Right atrium auricular region (tissue), 2 donors: ENCODE measurements at regions not wholly inside any gene's neighbourhood (a gene's known extent, or its start where the extent isn't known, plus 50 kb on each side); places are given as distances from the start of the nearest gene placed in this dataset.

ENCODE experiments used
- DNase-seq: peaks from one replicate; pipeline ENCODE4 v3.0.0-alpha.2; 2019; ENCODE audit warnings: low spot score
- H3K27ac ChIP-seq, 2 donors: fragments of 200-600 bp; sonication (generic); 1 replicate in 1 of 2; 2 replicates in 1 of 2; pipeline ENCODE4 v1.5.1; 2016 to 2019
- H3K27me3 ChIP-seq, 2 donors: fragments of 200-600 bp; sonication (generic); one replicate each; pipeline versions ENCODE4 v1.5.1 to v1.6.0; 2017 to 2019
- H3K36me3 ChIP-seq: fragments of 200-600 bp; sonication (generic); one replicate; pipeline ENCODE4 v1.5.1; 2016
- H3K4me1 ChIP-seq, 2 donors: fragments of 200-600 bp; sonication (generic); one replicate each; pipeline versions ENCODE4 v1.5.1 to v1.6.0; 2017 to 2019
- H3K4me3 ChIP-seq, 2 donors: fragments of 200-600 bp; sonication (generic); 1 replicate in 1 of 2; 2 replicates in 1 of 2; pipeline ENCODE4 v1.5.1; 2017 to 2019; ENCODE audit warnings: mild to moderate bottlenecking in 1 of 2, moderate library complexity in 1 of 2
- H3K9me3 ChIP-seq, 2 donors: fragments of 200-600 bp; sonication (generic); one replicate each; pipeline ENCODE4 v1.5.1; 2019
- CTCF ChIP-seq, 2 donors: fragments of 200-600 bp; sonication (generic); IDR thresholded peaks; one replicate each; pipeline ENCODE4 v1.5.1; 2019; ENCODE audit warnings: antibody characterized with exemption in 2 of 2

GRCh38 chr16:64865069-64865696 is 256.7 kb downstream of the CDH11 start:
- no peak overlapping the region for H3K4me3 ChIP-seq
- H3K27me3 ChIP-seq, result no peaks in the 10 kb centered on the region
- peak overlapping the region in 1 of 2 donors; percentile 52 for H3K27ac ChIP-seq
- no peaks in the 10 kb centered on the region for H3K9me3 ChIP-seq
- no peaks in the 10 kb centered on the region for H3K4me1 ChIP-seq
- no peaks in the 10 kb centered on the region for H3K36me3 ChIP-seq
- DNase-seq, result no peak
- TF ChIP-seq CTCF (IDR thresholded peaks at IDR 0.05), result no peak

- peak overlapping the region in 1 of 2 donors; percentile 52 for H3K27ac ChIP-seq
- H3K27me3 ChIP-seq, result no peaks in the 10 kb centered on the region
- no peak for TF ChIP-seq CTCF (IDR thresholded peaks at IDR 0.05)
- H3K9me3 ChIP-seq, result no peaks in the 10 kb centered on the region
- DNase-seq, result no peak
- H3K36me3 ChIP-seq, result no peaks in the 10 kb centered on the region
- H3K4me3 ChIP-seq, result no peak overlapping the region
- no peaks in the 10 kb centered on the region for H3K4me1 ChIP-seq
Observed at GRCh38 chr16:64864232-64864809, 257.5 kb downstream of the CDH11 start.

GRCh38 chr16:64858076-64858475 is 263.8 kb downstream of the CDH11 start:
- H3K27me3 ChIP-seq, result no peaks in the 10 kb centered on the region
- H3K4me1 ChIP-seq, result no peaks in the 10 kb centered on the region
- H3K4me3 ChIP-seq, result no peak overlapping the region
- DNase-seq, result no peak
- no peaks in the 10 kb centered on the region for H3K36me3 ChIP-seq
- no peaks in the 10 kb centered on the region for H3K9me3 ChIP-seq
- no peak overlapping the region for H3K27ac ChIP-seq
- no peak for TF ChIP-seq CTCF (IDR thresholded peaks at IDR 0.05)

- DNase-seq, result no peak
- no peaks in the 10 kb centered on the region for H3K9me3 ChIP-seq
- no peaks in the 10 kb centered on the region for H3K4me1 ChIP-seq
- no peaks in the 10 kb centered on the region for H3K27me3 ChIP-seq
- no peaks in the 10 kb centered on the region for H3K36me3 ChIP-seq
- H3K4me3 ChIP-seq, result no peak overlapping the region
- no peak for TF ChIP-seq CTCF (IDR thresholded peaks at IDR 0.05)
- H3K27ac ChIP-seq, result no peak overlapping the region
Observed at GRCh38 chr16:64857411-64857810, 264.5 kb downstream of the CDH11 start.

- Histone ChIP-seq H3K4me3 (no peak overlapping the region), H3K27me3 (no peaks in the 10 kb centered on the region), H3K4me1 (no peaks in the 10 kb centered on the region), H3K9me3 (no peaks in the 10 kb centered on the region), H3K36me3 (no peaks in the 10 kb centered on the region), H3K27ac (no peak overlapping the region)
- DNase-seq, result no peak
- no peak for TF ChIP-seq CTCF (IDR thresholded peaks at IDR 0.05)
Observed at GRCh38 chr16:64853551-64853950, 268.3 kb downstream of the CDH11 start.

- Histone ChIP-seq H3K4me1 (no peaks in the 10 kb centered on the region), H3K9me3 (no peaks in the 10 kb centered on the region), H3K27ac (no peak overlapping the region), H3K36me3 (no peaks in the 10 kb centered on the region), H3K27me3 (no peaks in the 10 kb centered on the region), H3K4me3 (no peak overlapping the region)
- TF ChIP-seq CTCF (IDR thresholded peaks at IDR 0.05), result no peak
- DNase-seq, result no peak
Observed at GRCh38 chr16:64846966-64847365, 274.9 kb downstream of the CDH11 start.
